ENCODE measurements at regions not wholly inside any gene's neighbourhood (a gene's known extent, or its start where the extent isn't known, plus 50 kb on each side); places are given as distances from the start of the nearest gene placed in this dataset.

DNA sequence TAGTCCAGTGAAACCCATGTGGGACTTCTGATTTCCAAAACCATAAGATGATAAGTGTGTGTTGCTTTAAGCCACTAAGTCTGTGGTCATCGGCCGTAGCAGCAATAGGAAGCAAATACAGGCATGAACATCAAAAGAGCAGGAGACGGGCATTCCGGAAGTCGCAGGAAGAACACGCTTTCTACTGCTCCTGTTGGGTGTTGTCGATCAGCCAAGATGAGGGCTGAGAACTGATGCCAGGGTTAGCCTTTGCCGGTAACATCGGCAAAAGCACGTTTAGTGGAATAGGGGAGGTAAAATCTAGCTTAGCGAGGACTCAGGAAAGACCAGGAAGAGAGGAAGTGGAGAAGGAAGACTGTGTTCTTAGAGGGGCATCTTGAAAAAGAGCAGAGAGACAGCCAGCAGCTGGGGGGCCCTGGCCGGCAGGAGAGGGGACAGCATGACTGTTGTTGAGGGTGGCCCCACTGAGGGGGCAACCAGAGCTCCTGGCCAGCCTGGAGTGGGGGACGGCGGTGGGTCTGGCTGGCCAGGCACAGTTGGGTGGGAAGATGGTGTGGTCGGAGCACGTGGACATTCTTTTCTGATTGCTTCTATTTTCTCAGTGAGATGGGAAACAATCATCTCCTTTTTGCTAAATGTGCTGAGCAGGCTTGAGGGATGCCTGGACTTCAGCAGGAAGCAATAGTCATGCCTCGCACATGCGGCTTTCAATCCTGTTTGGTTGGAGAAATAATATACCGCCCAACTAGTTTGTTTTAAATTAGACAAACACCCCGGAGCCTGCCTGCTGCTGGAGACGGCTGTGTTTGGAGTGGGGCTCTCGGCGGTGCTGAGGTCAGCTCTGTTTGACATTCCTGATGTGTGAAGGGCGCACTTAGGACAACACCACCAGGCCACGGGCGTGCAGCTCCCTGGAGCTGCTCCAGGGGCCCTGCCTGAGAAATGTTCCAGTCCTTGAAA is 109.9 kb downstream of the METRNL start:
- ChIA-PET CTCF (no interaction called here), RAD21 (ENCODE audit: unreplicated experiment) (no interaction called here), SMC1A (ENCODE audit: uncharacterized antibody, unreplicated experiment) (no interaction called here), POLR2A (interaction anchor here (0.6 kb wide), 1 partner anchor 409 kb away, joined by 4 read pairs; no protein-coding TSS in a partner anchor)
- DNase-seq (ENCODE audit: low read depth, low spot score), result no peak
- no peaks in the 10 kb centered on the region; a peak in 1 of 4 replicates for H3K27me3 ChIP-seq (replicated peaks in 1 of 2; ENCODE audit: control insufficient read depth in 2 of 2, insufficient read depth in 2 of 2, low read length in 1 of 2)
- in situ Hi-C loops (cut with MboI) (no loop called here), intact Hi-C loops (cut with micrococcal nuclease; ENCODE audit: unreplicated experiment) (no loop called here)
- H4K20me1 ChIP-seq (ENCODE audit: control insufficient read depth, insufficient read depth), result peaks cover 2% of the 10 kb centered on the region; the same call in 1 of the 2 replicates
- no peaks in the 10 kb centered on the region for H3K36me3 ChIP-seq (ENCODE audit: control insufficient read depth in 2 of 2, insufficient read depth in 2 of 2, low read length in 1 of 2)
- H2AFZ ChIP-seq (ENCODE audit: control insufficient read depth, low read depth, low read length), result no peak overlapping the region
- H3K9me3 ChIP-seq (replicated peaks; ENCODE audit: control insufficient read depth, insufficient read depth, low read length), result peaks cover 3% of the 10 kb centered on the region; the same call in 2 of the 3 replicates
- no TSS peak for BruUV-seq (replicated peaks)
- H3K27ac ChIP-seq (ENCODE audit: control insufficient read depth, insufficient read depth), result no peak overlapping the region
- H3K4me1 ChIP-seq (ENCODE audit: control insufficient read depth, insufficient read depth, low read length), result no peaks in the 10 kb centered on the region; the same call in 1 of the 2 replicates
- H3K9ac ChIP-seq (ENCODE audit: control insufficient read depth, insufficient read depth, low read length), result no peak overlapping the region
- FAIRE-seq, result no peak
- H3K79me2 ChIP-seq (ENCODE audit: control insufficient read depth, insufficient read depth, low read length), result no peaks in the 10 kb centered on the region
- ATAC-seq, result no peak
- 67% methylated on average over 26 of the region's 26 CpGs for WGBS (ENCODE audit: insufficient coverage, insufficient replicate concordance, low lambda C conversion rate, missing lambda C conversion rate)
- H3K4me3 ChIP-seq, result no peak overlapping the region
- no peak overlapping the region for H3K4me2 ChIP-seq (ENCODE audit: control insufficient read depth, insufficient read depth)
- TF ChIP-seq SUZ12 (IDR thresholded peaks at IDR 0.05; ENCODE audit: unreplicated experiment), result no peak
- no peak for TF ChIP-seq SRF (IDR thresholded peaks at IDR 0.05; ENCODE audit: low read depth in 2 of 2, low read length in 2 of 2)
- no peak for TF ChIP-seq LARP7 (IDR thresholded peaks at IDR 0.05)
- no peak for TF ChIP-seq CEBPZ (IDR thresholded peaks at IDR 0.05; ENCODE audit: low read depth, low read length)
- no peak for TF ChIP-seq NR2C1 (IDR thresholded peaks at IDR 0.05)
- TF ChIP-seq POU2F2 (IDR thresholded peaks at IDR 0.05; ENCODE audit: borderline replicate concordance, low read depth, low read length), result no peak
- TF ChIP-seq PKNOX1 (IDR thresholded peaks at IDR 0.05), result no peak
- no peak for TF ChIP-seq TARDBP (IDR thresholded peaks at IDR 0.05; ENCODE audit: borderline replicate concordance)
- no peak for TF ChIP-seq RAD51 (IDR thresholded peaks at IDR 0.05)
- no peak for TF ChIP-seq ETV6 (conservative IDR thresholded peaks at IDR 0.05 in 1 of 2, IDR thresholded peaks at IDR 0.05 in 1 of 2; ENCODE audit: borderline replicate concordance in 1 of 2, low read depth in 1 of 2)
- TF ChIP-seq, protein P1, sequence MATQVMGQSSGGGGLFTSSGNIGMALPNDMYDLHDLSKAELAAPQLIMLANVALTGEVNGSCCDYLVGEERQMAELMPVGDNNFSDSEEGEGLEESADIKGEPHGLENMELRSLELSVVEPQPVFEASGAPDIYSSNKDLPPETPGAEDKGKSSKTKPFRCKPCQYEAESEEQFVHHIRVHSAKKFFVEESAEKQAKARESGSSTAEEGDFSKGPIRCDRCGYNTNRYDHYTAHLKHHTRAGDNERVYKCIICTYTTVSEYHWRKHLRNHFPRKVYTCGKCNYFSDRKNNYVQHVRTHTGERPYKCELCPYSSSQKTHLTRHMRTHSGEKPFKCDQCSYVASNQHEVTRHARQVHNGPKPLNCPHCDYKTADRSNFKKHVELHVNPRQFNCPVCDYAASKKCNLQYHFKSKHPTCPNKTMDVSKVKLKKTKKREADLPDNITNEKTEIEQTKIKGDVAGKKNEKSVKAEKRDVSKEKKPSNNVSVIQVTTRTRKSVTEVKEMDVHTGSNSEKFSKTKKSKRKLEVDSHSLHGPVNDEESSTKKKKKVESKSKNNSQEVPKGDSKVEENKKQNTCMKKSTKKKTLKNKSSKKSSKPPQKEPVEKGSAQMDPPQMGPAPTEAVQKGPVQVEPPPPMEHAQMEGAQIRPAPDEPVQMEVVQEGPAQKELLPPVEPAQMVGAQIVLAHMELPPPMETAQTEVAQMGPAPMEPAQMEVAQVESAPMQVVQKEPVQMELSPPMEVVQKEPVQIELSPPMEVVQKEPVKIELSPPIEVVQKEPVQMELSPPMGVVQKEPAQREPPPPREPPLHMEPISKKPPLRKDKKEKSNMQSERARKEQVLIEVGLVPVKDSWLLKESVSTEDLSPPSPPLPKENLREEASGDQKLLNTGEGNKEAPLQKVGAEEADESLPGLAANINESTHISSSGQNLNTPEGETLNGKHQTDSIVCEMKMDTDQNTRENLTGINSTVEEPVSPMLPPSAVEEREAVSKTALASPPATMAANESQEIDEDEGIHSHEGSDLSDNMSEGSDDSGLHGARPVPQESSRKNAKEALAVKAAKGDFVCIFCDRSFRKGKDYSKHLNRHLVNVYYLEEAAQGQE (IDR thresholded peaks at IDR 0.05; ENCODE audit: low read depth, low read length), result no peak
- TF ChIP-seq ZBED1 (IDR thresholded peaks at IDR 0.05; ENCODE audit: borderline replicate concordance), result no peak
- TF ChIP-seq, protein P2, sequence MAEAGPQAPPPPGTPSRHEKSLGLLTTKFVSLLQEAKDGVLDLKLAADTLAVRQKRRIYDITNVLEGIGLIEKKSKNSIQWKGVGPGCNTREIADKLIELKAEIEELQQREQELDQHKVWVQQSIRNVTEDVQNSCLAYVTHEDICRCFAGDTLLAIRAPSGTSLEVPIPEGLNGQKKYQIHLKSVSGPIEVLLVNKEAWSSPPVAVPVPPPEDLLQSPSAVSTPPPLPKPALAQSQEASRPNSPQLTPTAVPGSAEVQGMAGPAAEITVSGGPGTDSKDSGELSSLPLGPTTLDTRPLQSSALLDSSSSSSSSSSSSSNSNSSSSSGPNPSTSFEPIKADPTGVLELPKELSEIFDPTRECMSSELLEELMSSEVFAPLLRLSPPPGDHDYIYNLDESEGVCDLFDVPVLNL (IDR thresholded peaks at IDR 0.05; ENCODE audit: low read depth, low read length), result no peak

Measured in GM12878 (cell line).